Natural killer cell (primary cell): ENCODE measurements at regions not wholly inside any gene's neighbourhood (a gene's known extent, or its start where the extent isn't known, plus 50 kb on each side); places are given as distances from the start of the nearest gene placed in this dataset.

Source experiments
- ATAC-seq, 3 donors: fragments of 150-1000 bp in 2 of 3; fragments of 200-7000 bp in 1 of 3; cut with Tn5 transposase; 1 replicate in 1 of 3; 2 replicates in 2 of 3; pipeline ENCODE4 v1.10.0; 2021; ENCODE audit warnings: mild to moderate bottlenecking in 2 of 3, moderate library complexity in 2 of 3
- DNase-seq, 2 donors: peaks; one replicate each; pipeline versions ENCODE4 v3.0.0 to v3.0.0-alpha.2; 2013 to 2021; ENCODE audit warnings: mixed read lengths in 1 of 2
- H3K27ac ChIP-seq: one replicate; pipeline ENCODE4 v1.5.1; 2013; ENCODE audit warnings: mild to moderate bottlenecking, low read length
- H3K27me3 ChIP-seq: one replicate; pipeline ENCODE4 v1.6.1; 2013; ENCODE audit warnings: low read length; ENCODE audit not compliant: control insufficient read depth, insufficient read depth
- H3K36me3 ChIP-seq: one replicate; pipeline ENCODE4 v1.6.1; 2013; ENCODE audit warnings: low read length; ENCODE audit not compliant: control insufficient read depth, insufficient read depth
- H3K4me1 ChIP-seq: one replicate; pipeline ENCODE4 v1.6.1; 2013; ENCODE audit warnings: low read length; ENCODE audit not compliant: control insufficient read depth, insufficient read depth
- H3K4me3 ChIP-seq: one replicate; pipeline ENCODE4 v1.5.1; 2013; ENCODE audit warnings: low read length
- H3K9me3 ChIP-seq: one replicate; pipeline ENCODE4 v1.6.1; 2013; ENCODE audit warnings: low read length; ENCODE audit not compliant: control insufficient read depth, insufficient read depth
- H3K27ac Mint-ChIP-seq, 2 donors: one replicate each; pipeline ENCODE4 v1.8.0; 2022; ENCODE audit warnings: mild to moderate bottlenecking in 2 of 2, mixed read lengths in 2 of 2, moderate library complexity in 1 of 2
- H3K27me3 Mint-ChIP-seq, 2 donors: one replicate each; pipeline ENCODE4 v1.8.0; 2022; ENCODE audit warnings: low read depth in 2 of 2, mixed read lengths in 2 of 2
- H3K36me3 Mint-ChIP-seq: one replicate; pipeline ENCODE4 v1.8.0; 2022; ENCODE audit warnings: mixed read lengths
- H3K4me1 Mint-ChIP-seq, 2 donors: one replicate each; pipeline ENCODE4 v1.8.0; 2022; ENCODE audit warnings: mixed read lengths in 2 of 2
- H3K4me3 Mint-ChIP-seq: one replicate; pipeline ENCODE4 v1.8.0; 2022; ENCODE audit warnings: mild to moderate bottlenecking, moderate library complexity, mixed read lengths
- H3K9me3 Mint-ChIP-seq, 2 donors: one replicate each; pipeline ENCODE4 v1.8.0; 2022; ENCODE audit warnings: mixed read lengths in 2 of 2
- WGBS: methylation state at CpG from one replicate; pipeline ENCODE4 v1.1.7; 2013; ENCODE audit warnings: missing lambda C conversion rate; ENCODE audit not compliant: insufficient coverage; 5-methylcytosine and 5-hydroxymethylcytosine counted together
- intact Hi-C: fragments of 100-400 bp; cut with micrococcal nuclease; formaldehyde crosslinking; loops from one replicate; pipeline ENCODE4 v1.14.2; 2022
- TF ChIP-seq, protein P1 (sequence below): fragments of 200-600 bp; IDR thresholded peaks from one replicate; pipeline ENCODE4 v1.8.0; 2022; ENCODE audit warnings: antibody characterized with exemption

GRCh38 chr1:187641015-187641414 lies 812.3 kb downstream of the PLA2G4A start:
- Histone ChIP-seq H3K36me3 (no peaks in the 10 kb centered on the region), H3K4me1 (no peaks in the 10 kb centered on the region), H3K27me3 (no peaks in the 10 kb centered on the region), H3K27ac (no peak overlapping the region), H3K4me3 (no peak overlapping the region), H3K9me3 (peaks cover 8% of the 10 kb centered on the region)
- ATAC-seq (no peak), DNase-seq (no peak)
- intact Hi-C loops, result no loop called here
- TF ChIP-seq, protein P1, sequence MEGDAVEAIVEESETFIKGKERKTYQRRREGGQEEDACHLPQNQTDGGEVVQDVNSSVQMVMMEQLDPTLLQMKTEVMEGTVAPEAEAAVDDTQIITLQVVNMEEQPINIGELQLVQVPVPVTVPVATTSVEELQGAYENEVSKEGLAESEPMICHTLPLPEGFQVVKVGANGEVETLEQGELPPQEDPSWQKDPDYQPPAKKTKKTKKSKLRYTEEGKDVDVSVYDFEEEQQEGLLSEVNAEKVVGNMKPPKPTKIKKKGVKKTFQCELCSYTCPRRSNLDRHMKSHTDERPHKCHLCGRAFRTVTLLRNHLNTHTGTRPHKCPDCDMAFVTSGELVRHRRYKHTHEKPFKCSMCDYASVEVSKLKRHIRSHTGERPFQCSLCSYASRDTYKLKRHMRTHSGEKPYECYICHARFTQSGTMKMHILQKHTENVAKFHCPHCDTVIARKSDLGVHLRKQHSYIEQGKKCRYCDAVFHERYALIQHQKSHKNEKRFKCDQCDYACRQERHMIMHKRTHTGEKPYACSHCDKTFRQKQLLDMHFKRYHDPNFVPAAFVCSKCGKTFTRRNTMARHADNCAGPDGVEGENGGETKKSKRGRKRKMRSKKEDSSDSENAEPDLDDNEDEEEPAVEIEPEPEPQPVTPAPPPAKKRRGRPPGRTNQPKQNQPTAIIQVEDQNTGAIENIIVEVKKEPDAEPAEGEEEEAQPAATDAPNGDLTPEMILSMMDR, result no peak
- H3K27me3 Mint-ChIP-seq, result no peaks in the 10 kb centered on the region
- H3K9me3 Mint-ChIP-seq, result peaks cover 11 to 12% of the 10 kb centered on the region in 2 donors
- no peak overlapping the region for H3K4me3 Mint-ChIP-seq
- H3K27ac Mint-ChIP-seq, result no peak overlapping the region
- H3K4me1 Mint-ChIP-seq, result no peaks in the 10 kb centered on the region
- 89% methylated on average over 5 of the region's 5 CpGs for WGBS
- no peaks in the 10 kb centered on the region for H3K36me3 Mint-ChIP-seq

GRCh38 chr1:187641463-187641862 lies 812.7 kb downstream of the PLA2G4A start:
- 86% methylated on average over 7 of the region's 7 CpGs for WGBS

DNA sequence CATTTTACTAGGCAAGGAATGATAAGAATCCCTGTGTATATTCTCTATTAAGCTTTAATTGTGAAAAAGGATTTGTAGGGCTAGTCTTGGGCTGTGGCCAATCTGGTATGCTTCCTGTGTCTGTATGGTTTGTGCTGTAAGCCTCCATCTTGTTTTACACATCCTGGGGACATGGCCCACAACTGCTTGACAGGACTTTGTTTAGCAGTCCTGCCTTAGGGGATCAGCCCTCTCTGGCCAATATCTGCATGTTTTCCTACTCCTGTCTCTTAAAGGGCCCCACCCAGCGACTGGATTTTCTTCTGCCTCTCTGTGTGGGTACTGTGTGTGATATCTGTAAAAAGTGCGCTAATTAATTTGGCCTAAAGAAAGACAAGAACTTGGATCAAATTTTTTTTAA lies 813.2 kb downstream of the PLA2G4A start:
- intact Hi-C loops, result no loop called here
- Mint-ChIP-seq H3K9me3 (peaks cover 12 to 13% of the 10 kb centered on the region in 2 donors), H3K27me3 (no peaks in the 10 kb centered on the region), H3K27ac (no peak overlapping the region), H3K4me1 (no peaks in the 10 kb centered on the region), H3K36me3 (no peaks in the 10 kb centered on the region), H3K4me3 (no peak overlapping the region)
- TF ChIP-seq, protein P1, result no peak
- H3K9me3 ChIP-seq, result peaks cover 8% of the 10 kb centered on the region
- no peaks in the 10 kb centered on the region for H3K27me3 ChIP-seq
- DNase-seq, result no peak
- H3K4me1 ChIP-seq, result no peaks in the 10 kb centered on the region
- no peaks in the 10 kb centered on the region for H3K36me3 ChIP-seq
- ATAC-seq, result no peak
- H3K4me3 ChIP-seq, result no peak overlapping the region
- WGBS, result 94% methylated on average over 2 of the region's 2 CpGs
- H3K27ac ChIP-seq, result no peak overlapping the region

More at GRCh38 chr1:187641463-187641862, 812.7 kb downstream of the PLA2G4A start:
- TF ChIP-seq, protein P1, result no peak
- Histone ChIP-seq H3K27me3 (no peaks in the 10 kb centered on the region), H3K9me3 (peaks cover 8% of the 10 kb centered on the region), H3K27ac (no peak overlapping the region), H3K4me1 (no peaks in the 10 kb centered on the region), H3K36me3 (no peaks in the 10 kb centered on the region), H3K4me3 (no peak overlapping the region)
- Mint-ChIP-seq H3K27ac (no peak overlapping the region), H3K27me3 (no peaks in the 10 kb centered on the region), H3K4me3 (no peak overlapping the region), H3K9me3 (peaks cover 13 to 15% of the 10 kb centered on the region in 2 donors), H3K36me3 (no peaks in the 10 kb centered on the region), H3K4me1 (no peaks in the 10 kb centered on the region)
- ATAC-seq, result no peak
- intact Hi-C loops, result no loop called here
- DNase-seq, result no peak

- no peaks in the 10 kb centered on the region for H3K36me3 ChIP-seq
- no peak for ATAC-seq
- Mint-ChIP-seq H3K27me3 (no peaks in the 10 kb centered on the region), H3K36me3 (no peaks in the 10 kb centered on the region), H3K27ac (no peak overlapping the region), H3K9me3 (peaks cover 5 to 13% of the 10 kb centered on the region in 2 donors), H3K4me1 (no peaks in the 10 kb centered on the region), H3K4me3 (no peak overlapping the region)
- no peak for DNase-seq
- intact Hi-C loops, result no loop called here
- H3K4me3 ChIP-seq, result no peak overlapping the region
- H3K27me3 ChIP-seq, result no peaks in the 10 kb centered on the region
- WGBS, result 83% methylated on average over 2 of the region's 2 CpGs
- peaks cover 10% of the 10 kb centered on the region for H3K9me3 ChIP-seq
- no peaks in the 10 kb centered on the region for H3K4me1 ChIP-seq
- no peak overlapping the region for H3K27ac ChIP-seq
- TF ChIP-seq, protein P1, result no peak
Measured at GRCh38 chr1:187645651-187646050, 816.9 kb downstream of the PLA2G4A start.
